ENCODE measurements at regions not wholly inside any gene's neighbourhood (a gene's known extent, or its start where the extent isn't known, plus 50 kb on each side); places are given as distances from the start of the nearest gene placed in this dataset.

- no peak for DNase-seq
Measured at GRCh38 chr2:64344999-64345576, 108.9 kb upstream of the LGALSL start.

- no peak for DNase-seq
Measured at GRCh38 chr2:64345998-64346397, 108.0 kb upstream of the LGALSL start.

GRCh38 chr2:64348386-64349130, 105.4 kb upstream of the LGALSL start:
- DNase-seq: no peak

GRCh38 chr2:64349131-64349530, 104.8 kb upstream of the LGALSL start:
- DNase-seq: no peak

GRCh38 chr2:64350996-64351395, 103.0 kb upstream of the LGALSL start:
- DNase-seq: no peak

GRCh38 chr2:64352292-64352691, 101.7 kb upstream of the LGALSL start:
- no peak for DNase-seq

- no peak for DNase-seq
Measured at GRCh38 chr2:64354857-64355680, 98.9 kb upstream of the LGALSL start.

- DNase-seq: no peak
Measured at GRCh38 chr2:64356906-64357305, 97.1 kb upstream of the LGALSL start.

GRCh38 chr2:64359171-64359891, 94.6 kb upstream of the LGALSL start:
- no peak for DNase-seq

- DNase-seq: peak; percentile 81
Measured at GRCh38 chr2:64359892-64360657, 93.9 kb upstream of the LGALSL start.

GRCh38 chr2:64361151-64361938, 92.6 kb upstream of the LGALSL start:
- no peak for DNase-seq

- DNase-seq: no peak
Measured at GRCh38 chr2:64362562-64363026, 91.4 kb upstream of the LGALSL start.

- DNase-seq: no peak
Measured at GRCh38 chr2:64363140-64363539, 90.8 kb upstream of the LGALSL start.

GRCh38 chr2:64363848-64364247, 90.1 kb upstream of the LGALSL start:
- DNase-seq: no peak

- DNase-seq: no peak
Measured at GRCh38 chr2:64367444-64368232, 86.3 kb upstream of the LGALSL start.

GRCh38 chr2:64369706-64370105, 84.3 kb upstream of the LGALSL start:
- no peak for DNase-seq

- DNase-seq: no peak
Measured at GRCh38 chr2:64371727-64372126, 82.2 kb upstream of the LGALSL start.

GRCh38 chr2:64374686-64375085, 79.3 kb upstream of the LGALSL start:
- no peak for DNase-seq

GRCh38 chr2:64376926-64377325, 77.0 kb upstream of the LGALSL start:
- DNase-seq: no peak

- DNase-seq: no peak
Measured at GRCh38 chr2:64379186-64379585, 74.8 kb upstream of the LGALSL start.

Data from stimulated activated CD4-positive, alpha-beta T cell treated with anti-CD3 and anti-CD28 coated beads, Interleukin-1b, Interleukin-23, amount 100 ng/mL, for 48 hours (primary cell).